Activated T-helper 17 cell treated with anti-CD3 and anti-CD28 coated beads, Interleukin-2, amount 50 U/mL, for 72 hours (primary cell): ENCODE measurements at regions not wholly inside any gene's neighbourhood (a gene's known extent, or its start where the extent isn't known, plus 50 kb on each side); places are given as distances from the start of the nearest gene placed in this dataset.
"Not testable (repeated sequence)": the region's sequence is repeated elsewhere in the genome, so short reads cannot be mapped to it uniquely, and the experiment has no call there.

Experiments used
- ATAC-seq: fragments of 150-1000 bp; cut with Tn5 transposase; replicated peaks from 2 replicates; pipeline ENCODE4 v1.10.0; 2021; ENCODE audit warnings: mild to moderate bottlenecking, moderate library complexity
- H3K27ac Mint-ChIP-seq: one replicate; pipeline ENCODE4 v1.8.0; 2022; ENCODE audit warnings: mixed read lengths
- H3K27me3 Mint-ChIP-seq: one replicate; pipeline ENCODE4 v1.8.0; 2022; ENCODE audit warnings: mixed read lengths
- H3K36me3 Mint-ChIP-seq: one replicate; pipeline ENCODE4 v1.8.0; 2022; ENCODE audit warnings: low read depth, mild to moderate bottlenecking, mixed read lengths
- H3K4me1 Mint-ChIP-seq: one replicate; pipeline ENCODE4 v1.8.0; 2022; ENCODE audit warnings: mixed read lengths
- H3K4me3 Mint-ChIP-seq: one replicate; pipeline ENCODE4 v1.8.0; 2022; ENCODE audit warnings: mild to moderate bottlenecking, mixed read lengths
- H3K9me3 Mint-ChIP-seq: one replicate; pipeline ENCODE4 v1.8.0; 2022; ENCODE audit warnings: mixed read lengths

DNA sequence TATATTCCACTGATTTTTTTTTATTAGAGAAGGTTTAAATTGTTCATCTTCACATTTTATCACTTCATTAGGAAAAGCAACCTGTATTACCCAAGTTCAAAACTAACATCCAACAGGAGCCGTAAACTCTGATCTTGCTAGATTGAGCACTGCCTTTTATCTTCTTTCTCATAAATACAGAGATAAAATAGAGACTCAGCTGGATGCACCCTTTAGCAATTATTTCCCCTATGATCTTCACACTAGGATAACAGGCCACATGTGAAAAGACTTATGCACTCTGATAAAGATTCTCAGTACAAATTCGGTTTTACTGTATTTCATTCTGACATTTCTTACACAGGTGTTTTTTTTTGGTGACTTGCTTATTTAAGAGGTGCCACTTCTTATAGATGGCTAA is 2438.2 kb upstream of the PCDH20 start:
- Mint-ChIP-seq H3K9me3 (no peaks in the 10 kb centered on the region), H3K27me3 (no peaks in the 10 kb centered on the region), H3K4me3 (no peak overlapping the region), H3K4me1 (no peaks in the 10 kb centered on the region), H3K36me3 (no peaks in the 10 kb centered on the region), H3K27ac (no peak overlapping the region)
- no peak for ATAC-seq

DNA sequence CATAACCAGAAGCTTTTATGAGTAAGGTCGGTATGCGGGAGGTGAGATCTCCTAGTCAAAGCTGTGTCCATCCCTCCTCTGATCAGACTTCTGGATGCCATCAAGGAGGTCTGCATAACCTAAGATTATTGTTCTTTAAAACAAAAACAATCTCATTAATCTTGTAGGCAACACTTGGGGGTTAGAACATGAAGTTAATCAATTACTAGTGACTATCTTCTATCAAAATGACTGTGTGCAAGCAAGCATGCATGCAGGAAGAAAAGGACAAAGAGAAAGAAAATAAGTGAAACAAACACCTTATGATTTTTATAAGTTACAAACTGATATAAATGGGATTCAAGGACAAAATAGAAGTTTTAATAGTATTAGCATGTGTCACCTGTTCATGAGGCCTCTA is 2435.9 kb upstream of the PCDH20 start:
- H3K9me3 Mint-ChIP-seq = peaks cover 4% of the 10 kb centered on the region
- no peaks in the 10 kb centered on the region for H3K4me1 Mint-ChIP-seq
- H3K27me3 Mint-ChIP-seq = no peaks in the 10 kb centered on the region
- no peaks in the 10 kb centered on the region for H3K36me3 Mint-ChIP-seq
- no peak for ATAC-seq
- no peak overlapping the region for H3K4me3 Mint-ChIP-seq
- H3K27ac Mint-ChIP-seq = no peak overlapping the region

DNA sequence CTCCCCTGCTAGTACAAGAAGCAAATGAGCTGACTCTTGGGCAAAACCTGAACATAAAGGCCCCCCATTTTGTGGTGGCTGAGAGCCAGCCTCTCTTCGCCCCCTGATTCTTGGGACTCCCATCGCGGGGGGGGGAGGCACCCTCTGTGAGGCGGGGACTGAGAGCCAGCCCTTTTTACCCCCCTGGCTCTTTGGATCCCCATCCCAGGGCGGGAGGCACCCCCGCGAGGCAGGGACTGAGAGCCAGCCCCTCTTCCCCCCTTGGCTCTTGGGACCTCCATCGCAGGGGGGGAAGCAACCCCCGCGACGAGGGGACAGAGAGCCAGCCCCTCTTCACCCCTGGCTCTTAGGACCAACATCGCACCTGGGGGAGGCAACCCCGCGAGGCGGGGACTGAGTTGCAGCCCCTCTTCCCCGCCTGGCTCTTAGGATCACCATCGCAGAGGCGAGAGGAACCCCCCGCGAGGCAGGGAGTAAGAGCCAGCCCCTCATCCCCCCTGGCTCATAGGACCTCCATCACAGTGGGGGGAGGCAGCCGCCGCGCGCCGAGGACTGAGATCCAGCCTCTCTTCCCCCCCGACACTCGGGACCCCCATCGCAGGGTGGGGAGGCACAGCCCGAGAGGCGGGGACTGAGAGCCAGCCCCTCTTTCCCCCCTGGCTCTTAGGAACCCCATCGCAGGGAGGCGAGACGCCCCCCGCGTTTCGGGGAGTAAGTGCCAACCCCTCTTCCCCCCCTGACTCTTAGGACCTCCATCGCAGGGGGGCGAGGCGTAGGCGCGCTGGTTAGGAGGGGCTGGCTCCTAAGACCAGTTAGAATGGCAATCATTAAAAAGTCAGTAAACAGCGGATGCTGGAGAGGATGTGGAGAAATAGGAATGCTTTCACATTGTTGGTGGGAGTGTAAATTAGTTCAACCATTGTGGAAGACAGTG is 2428.4 kb upstream of the PCDH20 start:
- no peak for ATAC-seq
- H3K36me3 Mint-ChIP-seq = no peaks in the 10 kb centered on the region
- no peak overlapping the region for H3K4me3 Mint-ChIP-seq
- H3K9me3 Mint-ChIP-seq = peaks cover 5% of the 10 kb centered on the region
- no peak overlapping the region for H3K27ac Mint-ChIP-seq
- H3K4me1 Mint-ChIP-seq = no peaks in the 10 kb centered on the region
- no peaks in the 10 kb centered on the region for H3K27me3 Mint-ChIP-seq

DNA sequence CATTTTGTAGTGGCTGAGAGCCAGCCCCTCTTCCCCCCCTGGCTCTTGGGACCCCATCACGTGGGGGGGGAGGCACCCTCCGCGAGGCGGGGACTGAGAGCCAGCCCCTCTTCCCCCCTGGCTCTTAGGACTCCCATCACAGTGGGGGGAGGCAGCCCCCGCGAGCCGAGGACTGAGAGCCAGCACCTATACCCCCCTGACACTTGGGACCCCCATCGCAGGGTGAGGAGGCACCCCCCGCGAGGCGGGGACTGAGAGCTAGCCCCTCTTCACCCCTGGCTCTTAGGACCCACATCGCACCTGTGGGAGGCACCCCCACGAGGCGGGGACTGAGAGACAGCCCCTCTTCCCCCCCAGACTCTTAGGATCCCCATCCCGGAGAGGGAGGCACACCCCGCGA is 2426.5 kb upstream of the PCDH20 start:
- Mint-ChIP-seq H3K4me1 (no peaks in the 10 kb centered on the region), H3K27me3 (no peaks in the 10 kb centered on the region), H3K36me3 (no peaks in the 10 kb centered on the region), H3K27ac (no peak overlapping the region), H3K9me3 (peaks cover 5% of the 10 kb centered on the region), H3K4me3 (no peak overlapping the region)
- ATAC-seq = no peak

DNA sequence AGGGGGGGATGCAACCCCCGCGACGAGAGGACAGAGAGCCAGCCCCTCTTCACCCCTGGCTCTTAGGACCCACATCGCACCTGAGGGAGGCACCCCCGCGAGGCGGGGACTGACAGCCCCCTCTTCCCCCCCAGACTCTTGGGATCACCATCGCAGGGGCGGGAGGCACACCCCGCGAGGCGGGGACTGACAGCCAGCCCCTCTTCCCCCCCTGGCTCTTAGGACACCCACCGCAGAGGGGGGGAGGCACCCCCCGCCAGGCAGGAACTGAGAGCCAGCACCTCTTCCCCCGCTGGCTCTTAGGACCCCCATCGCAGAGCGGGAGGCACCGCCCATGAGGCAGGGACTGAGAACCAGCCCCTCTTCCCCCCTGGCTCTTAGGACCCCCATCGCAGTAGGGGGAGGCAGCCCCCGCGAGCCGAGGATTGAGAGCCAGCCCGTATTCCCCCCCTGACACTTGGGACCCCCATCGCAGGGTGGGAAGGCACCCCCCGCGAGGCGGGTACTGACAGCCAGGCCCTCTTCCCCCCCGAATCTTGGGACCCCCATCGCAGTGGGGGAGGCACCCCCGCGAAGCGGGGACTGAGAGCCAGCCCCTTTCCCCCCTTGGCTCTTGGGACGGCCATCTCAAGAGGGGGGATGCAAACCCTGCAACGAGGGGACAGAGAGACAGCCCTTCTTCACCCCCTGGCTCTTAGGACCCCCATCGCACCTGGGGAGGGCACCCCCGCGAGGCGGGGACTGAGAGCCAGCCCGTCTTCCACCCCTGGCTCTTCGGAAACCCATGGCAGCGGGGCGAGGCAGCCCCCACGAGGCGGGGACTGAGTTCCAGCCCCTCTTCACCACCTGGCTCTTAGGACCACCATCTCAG is 2425.1 kb upstream of the PCDH20 start:
- H3K4me1 Mint-ChIP-seq = no peaks in the 10 kb centered on the region
- H3K27ac Mint-ChIP-seq = no peak overlapping the region
- no peak for ATAC-seq
- H3K36me3 Mint-ChIP-seq = no peaks in the 10 kb centered on the region
- no peaks in the 10 kb centered on the region for H3K27me3 Mint-ChIP-seq
- no peak overlapping the region for H3K4me3 Mint-ChIP-seq
- no peaks in the 10 kb centered on the region for H3K9me3 Mint-ChIP-seq

DNA sequence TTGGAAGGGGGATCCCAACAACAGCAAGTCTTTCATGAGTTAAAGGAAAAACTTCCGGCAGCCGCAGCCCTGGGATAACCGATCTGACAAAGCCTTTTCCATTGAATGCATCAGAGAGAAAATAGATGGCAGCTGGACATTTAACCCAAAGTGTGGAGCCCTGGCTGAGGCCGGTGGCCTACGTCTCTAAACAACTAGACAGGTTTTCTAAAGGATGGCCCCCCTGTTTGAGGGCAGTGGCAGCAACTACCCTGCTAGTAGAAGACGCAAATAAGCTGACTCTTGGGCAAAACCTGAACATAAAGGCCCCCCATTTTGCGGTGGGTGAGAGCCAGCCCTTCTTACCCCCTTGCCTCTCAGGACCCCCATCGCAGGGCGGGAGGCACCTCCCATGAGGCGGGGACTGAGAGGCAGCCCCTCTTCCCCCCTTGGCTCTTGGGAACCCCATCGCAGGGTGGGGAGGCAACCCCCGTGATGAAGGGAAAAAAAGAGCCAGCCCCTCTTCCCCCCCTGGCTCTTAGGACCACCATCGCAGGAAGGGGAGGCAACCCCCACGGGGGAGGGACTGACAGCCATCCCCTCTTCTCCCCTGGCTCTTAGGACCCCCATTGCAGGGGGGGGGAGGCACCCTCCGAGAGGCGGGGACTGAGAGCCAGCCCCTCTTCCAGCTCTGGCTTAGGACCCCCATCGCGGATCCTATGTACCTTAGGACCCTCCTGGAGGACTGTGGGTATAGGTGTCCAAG is 2422.9 kb upstream of the PCDH20 start:
- Mint-ChIP-seq H3K4me1 (no peaks in the 10 kb centered on the region), H3K36me3 (no peaks in the 10 kb centered on the region), H3K9me3 (no peaks in the 10 kb centered on the region), H3K27ac (no peak overlapping the region), H3K27me3 (no peaks in the 10 kb centered on the region), H3K4me3 (no peak overlapping the region)
- no peak for ATAC-seq

DNA sequence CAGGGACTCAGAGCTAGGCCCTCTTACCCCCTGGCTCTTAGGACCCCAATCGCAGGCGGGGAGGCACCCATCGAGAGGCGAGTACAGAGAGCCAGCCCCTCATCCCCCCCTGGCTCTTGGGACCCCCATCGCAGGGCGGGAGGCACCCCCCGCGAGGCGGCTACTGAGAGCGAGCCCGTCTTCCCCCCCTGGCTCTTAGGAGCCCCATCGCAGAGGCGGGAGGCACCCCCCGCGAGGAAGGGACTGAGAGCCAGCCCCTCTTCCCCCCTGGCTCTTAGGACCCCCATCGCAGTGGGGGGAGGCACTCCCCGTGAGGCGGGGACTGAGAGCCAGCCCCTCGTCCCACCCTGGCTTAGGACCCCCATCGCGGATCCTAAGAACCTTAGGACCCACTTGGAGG is 2422.1 kb upstream of the PCDH20 start:
- ATAC-seq, H3K4me1 Mint-ChIP-seq, H3K27me3 Mint-ChIP-seq, H3K4me3 Mint-ChIP-seq, H3K36me3 Mint-ChIP-seq, H3K27ac Mint-ChIP-seq, H3K9me3 Mint-ChIP-seq: not testable (repeated sequence)

DNA sequence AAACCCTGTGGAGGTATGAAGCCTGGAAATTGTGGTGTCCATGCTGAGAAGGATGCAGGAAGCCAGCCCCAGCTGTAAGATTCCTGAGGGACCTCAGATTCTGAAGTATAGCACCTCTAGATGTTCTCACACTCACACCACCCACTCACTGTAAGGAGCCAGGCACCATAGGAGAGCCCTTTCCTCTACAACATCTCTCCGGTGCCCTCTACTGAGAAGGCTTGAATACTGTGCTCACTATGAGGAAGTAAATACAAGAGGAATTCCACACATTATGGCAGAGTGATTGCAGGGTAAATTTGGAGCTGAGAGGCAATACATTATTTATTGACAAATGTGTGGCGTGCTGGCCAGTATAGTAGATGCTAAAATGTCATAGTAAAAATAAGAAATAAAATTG is 2414.0 kb upstream of the PCDH20 start:
- H3K27me3 Mint-ChIP-seq, H3K4me1 Mint-ChIP-seq, H3K36me3 Mint-ChIP-seq, H3K4me3 Mint-ChIP-seq, ATAC-seq, H3K27ac Mint-ChIP-seq, H3K9me3 Mint-ChIP-seq: not testable (repeated sequence)

DNA sequence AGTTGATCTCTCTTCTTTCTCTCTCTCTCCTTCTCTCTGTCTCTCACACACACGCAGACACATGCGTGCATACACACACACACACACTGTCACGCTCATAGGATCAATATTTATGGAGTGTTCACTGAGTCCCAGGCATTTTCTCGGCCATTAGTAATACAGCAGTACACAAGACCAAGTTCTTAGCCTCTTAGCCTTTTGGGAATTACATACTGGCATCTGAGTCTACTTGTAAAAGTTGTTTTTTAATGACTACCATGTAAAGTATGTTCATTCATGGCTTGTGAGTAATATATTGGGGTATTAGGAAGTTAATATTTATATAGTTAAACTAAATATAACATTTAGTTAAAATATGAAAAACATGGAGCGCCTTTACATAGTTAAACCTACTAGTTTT is 2406.1 kb upstream of the PCDH20 start:
- H3K4me3 Mint-ChIP-seq, H3K27me3 Mint-ChIP-seq, ATAC-seq, H3K9me3 Mint-ChIP-seq, H3K4me1 Mint-ChIP-seq, H3K27ac Mint-ChIP-seq, H3K36me3 Mint-ChIP-seq: not testable (repeated sequence)

DNA sequence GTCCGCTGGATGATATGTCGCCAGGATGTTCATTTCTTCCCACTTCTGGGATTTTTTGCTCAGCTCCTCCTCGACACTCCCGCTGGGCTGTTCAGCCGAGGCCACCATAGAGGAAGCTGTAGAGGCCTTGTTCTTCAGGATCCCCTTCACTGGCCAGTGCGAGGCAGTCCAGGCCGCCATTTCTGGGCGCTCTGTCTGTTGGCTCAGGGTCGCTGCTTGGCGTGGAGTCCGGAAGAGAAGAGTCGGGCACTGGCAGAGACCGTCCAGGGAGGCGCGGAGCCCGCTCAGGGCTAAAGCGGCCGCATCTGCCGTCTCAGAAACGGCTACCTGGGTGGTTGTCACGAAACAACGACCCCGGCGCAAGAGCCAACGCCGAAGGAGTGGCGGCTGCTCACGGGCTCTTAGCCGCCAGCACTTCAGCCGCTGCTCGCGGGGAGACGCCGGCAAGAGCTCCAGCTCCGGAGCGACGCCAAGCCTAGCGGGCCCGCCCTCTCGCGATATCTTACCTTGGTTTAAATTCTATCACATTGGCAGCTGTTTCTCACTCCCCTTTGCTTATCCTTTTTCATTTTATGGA is 2395.9 kb upstream of the PCDH20 start:
- H3K36me3 Mint-ChIP-seq, H3K27ac Mint-ChIP-seq, ATAC-seq, H3K27me3 Mint-ChIP-seq, H3K4me3 Mint-ChIP-seq, H3K4me1 Mint-ChIP-seq: not testable (repeated sequence)
- H3K9me3 Mint-ChIP-seq = peaks cover 12% of the 10 kb centered on the region

DNA sequence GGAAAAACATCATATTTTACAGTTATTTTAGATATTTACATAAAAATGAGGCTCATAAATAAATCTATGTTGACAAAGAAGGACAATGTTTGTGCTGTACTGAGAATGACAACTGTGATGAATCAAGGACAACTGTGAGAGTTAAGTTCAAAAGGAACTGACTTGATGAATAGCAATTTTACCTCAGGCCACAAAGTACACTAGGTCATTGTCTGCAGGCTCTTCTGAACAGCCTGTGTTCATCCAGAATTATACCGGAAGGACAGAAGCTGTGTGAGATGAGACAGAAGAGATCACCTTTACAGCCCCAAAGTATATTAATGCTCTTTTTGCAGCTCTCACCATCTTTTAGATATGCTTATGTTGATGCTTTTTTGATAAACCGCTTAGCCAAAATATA is 2375.5 kb upstream of the PCDH20 start:
- ATAC-seq, H3K4me1 Mint-ChIP-seq, H3K36me3 Mint-ChIP-seq, H3K9me3 Mint-ChIP-seq, H3K4me3 Mint-ChIP-seq, H3K27me3 Mint-ChIP-seq, H3K27ac Mint-ChIP-seq: not testable (repeated sequence)

DNA sequence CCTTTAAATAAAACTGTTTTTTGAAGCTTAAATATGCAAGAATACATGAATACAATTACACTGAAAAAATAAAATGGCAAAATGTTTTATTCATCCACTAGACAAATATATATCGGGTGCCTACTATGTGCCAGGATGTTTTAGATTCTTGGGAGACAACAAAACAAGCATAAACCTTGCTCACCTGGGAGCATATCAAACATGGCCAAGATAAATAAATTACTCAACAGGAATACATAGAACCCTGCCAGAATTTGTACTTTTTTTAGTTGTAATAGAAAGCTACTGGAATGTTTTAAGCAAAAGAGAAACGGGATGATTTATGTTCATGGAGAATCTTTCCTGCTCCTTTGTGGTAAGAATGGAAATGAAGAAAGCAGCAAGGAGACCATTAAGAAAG is 2358.5 kb upstream of the PCDH20 start:
- Mint-ChIP-seq H3K36me3 (no peaks in the 10 kb centered on the region), H3K27me3 (no peaks in the 10 kb centered on the region), H3K9me3 (peaks cover 5% of the 10 kb centered on the region), H3K27ac (no peak overlapping the region), H3K4me3 (no peak overlapping the region), H3K4me1 (no peaks in the 10 kb centered on the region)
- ATAC-seq = no peak

DNA sequence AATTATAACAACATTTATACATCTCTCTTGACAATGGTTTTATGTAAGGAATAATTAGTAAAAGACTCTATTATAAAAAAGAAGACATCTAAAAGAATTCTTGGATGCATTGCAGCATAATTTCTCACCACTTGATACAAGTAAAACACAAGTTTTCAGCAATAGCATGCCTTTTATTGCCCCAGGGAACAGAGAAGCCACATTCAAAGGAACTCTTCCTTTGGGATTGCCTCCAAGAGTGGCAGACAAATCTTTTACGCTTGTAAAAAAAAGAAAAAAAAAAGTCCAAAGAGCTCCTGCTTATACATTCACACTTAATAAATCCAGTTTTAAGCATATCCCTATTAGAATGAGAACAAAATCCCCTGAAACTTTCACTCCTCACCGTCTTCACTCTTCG is 2357.8 kb upstream of the PCDH20 start:
- Mint-ChIP-seq H3K36me3 (no peaks in the 10 kb centered on the region), H3K4me1 (no peaks in the 10 kb centered on the region), H3K4me3 (no peak overlapping the region), H3K27me3 (no peaks in the 10 kb centered on the region), H3K9me3 (no peaks in the 10 kb centered on the region), H3K27ac (no peak overlapping the region)
- no peak for ATAC-seq

DNA sequence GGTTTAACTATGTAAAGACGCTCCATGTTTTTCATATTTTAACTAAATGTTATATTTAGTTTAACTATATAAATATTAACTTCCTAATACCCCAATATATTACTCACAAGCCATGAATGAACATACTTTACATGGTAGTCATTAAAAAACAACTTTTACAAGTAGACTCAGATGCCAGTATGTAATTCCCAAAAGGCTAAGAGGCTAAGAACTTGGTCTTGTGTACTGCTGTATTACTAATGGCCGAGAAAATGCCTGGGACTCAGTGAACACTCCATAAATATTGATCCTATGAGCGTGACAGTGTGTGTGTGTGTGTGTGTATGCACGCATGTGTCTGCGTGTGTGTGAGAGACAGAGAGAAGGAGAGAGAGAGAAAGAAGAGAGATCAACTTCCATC is 2342.0 kb upstream of the PCDH20 start:
- H3K9me3 Mint-ChIP-seq, H3K27me3 Mint-ChIP-seq, H3K27ac Mint-ChIP-seq, ATAC-seq, H3K36me3 Mint-ChIP-seq, H3K4me3 Mint-ChIP-seq, H3K4me1 Mint-ChIP-seq: not testable (repeated sequence)
